ENCODE measurements at regions not wholly inside any gene's neighbourhood (a gene's known extent, or its start where the extent isn't known, plus 50 kb on each side); places are given as distances from the start of the nearest gene placed in this dataset.

DNA sequence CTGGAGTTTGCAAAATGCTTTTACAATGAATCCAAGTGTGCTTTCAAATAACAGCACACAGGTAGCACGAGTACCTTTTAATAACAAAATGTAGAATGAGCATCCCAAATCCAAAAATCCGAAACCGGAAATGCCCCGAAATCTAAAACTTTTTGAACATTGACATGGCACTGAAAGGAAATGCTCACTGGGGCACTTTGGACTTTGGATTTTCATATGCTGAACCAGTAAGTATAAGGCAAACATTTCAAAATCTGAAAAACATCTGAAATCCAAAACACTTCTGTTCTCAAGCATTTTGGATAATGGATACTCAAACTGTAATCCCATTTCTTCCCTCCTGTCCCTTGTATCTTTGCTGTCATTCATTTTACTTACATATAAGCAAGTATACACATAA lies 50.1 kb downstream of the GCNT4 start:
- Mint-ChIP-seq H3K36me3 (peaks cover 5% of the 10 kb centered on the region), H3K4me1 (no peaks in the 10 kb centered on the region), H3K4me3 (no peak overlapping the region), H3K27me3 (no peaks in the 10 kb centered on the region), H3K27ac (no peak overlapping the region), H3K9me3 (ENCODE audit: low read depth) (peaks cover 9% of the 10 kb centered on the region)
- ATAC-seq (no peak), DNase-seq (no peak)
- CTCF ChIA-PET = no interaction called here

GRCh38 chr5:74995926-74996325 lies 56.4 kb downstream of the GCNT4 start:
- Mint-ChIP-seq H3K27ac (no peak overlapping the region), H3K9me3 (ENCODE audit: low read depth) (peaks cover 4% of the 10 kb centered on the region), H3K4me3 (no peak overlapping the region), H3K36me3 (peaks cover 3% of the 10 kb centered on the region), H3K27me3 (no peaks in the 10 kb centered on the region), H3K4me1 (no peaks in the 10 kb centered on the region)
- DNase-seq (no peak), ATAC-seq (no peak)
- CTCF ChIA-PET = no interaction called here

DNA sequence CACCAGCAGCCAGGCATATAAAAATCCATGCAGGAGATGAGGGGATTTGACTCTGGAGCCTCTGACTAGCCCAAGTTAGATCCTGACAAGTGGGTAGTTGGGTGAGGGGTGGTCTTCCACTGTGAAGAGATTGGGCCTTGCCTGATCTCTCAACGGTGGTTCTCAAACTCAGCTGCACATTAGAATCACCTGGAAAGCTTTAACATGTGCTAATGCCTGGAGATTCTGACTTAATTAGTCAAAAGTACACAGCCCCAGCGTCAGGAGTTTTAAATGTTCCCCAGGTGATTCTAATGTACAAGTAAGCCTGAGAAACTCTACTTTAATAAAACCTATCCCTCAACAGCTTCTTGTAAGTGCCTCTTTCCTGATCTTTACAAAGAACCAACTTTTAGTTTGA lies 57.5 kb downstream of the GCNT4 start:
- Mint-ChIP-seq H3K27me3 (no peaks in the 10 kb centered on the region), H3K36me3 (peaks cover 3% of the 10 kb centered on the region), H3K4me1 (no peaks in the 10 kb centered on the region), H3K27ac (no peak overlapping the region), H3K9me3 (ENCODE audit: low read depth) (peaks cover 4% of the 10 kb centered on the region), H3K4me3 (no peak overlapping the region)
- ATAC-seq = no peak
- DNase-seq = no peak
- CTCF ChIA-PET = no interaction called here

DNA sequence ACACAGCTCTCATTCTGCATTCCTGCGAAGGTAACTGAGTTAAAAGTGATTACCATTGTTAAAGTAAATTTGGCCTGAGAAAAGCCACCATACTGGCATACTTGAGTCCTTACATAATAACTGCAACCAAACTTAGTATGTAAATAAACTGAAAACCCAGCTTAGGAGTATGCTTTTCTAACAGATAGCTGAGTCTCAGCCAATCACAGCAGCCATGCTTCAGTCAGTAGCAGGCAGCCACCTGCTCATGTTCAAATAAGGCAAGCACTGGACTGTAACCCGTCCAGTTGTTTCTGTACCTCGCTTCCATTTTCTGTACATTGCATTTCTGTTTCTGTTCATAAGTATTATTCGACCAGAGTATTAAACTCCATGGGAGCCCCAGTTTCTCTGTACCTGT lies 58.6 kb downstream of the GCNT4 start:
- Mint-ChIP-seq H3K4me3 (no peak overlapping the region), H3K4me1 (no peaks in the 10 kb centered on the region), H3K9me3 (ENCODE audit: low read depth) (peaks cover 6% of the 10 kb centered on the region), H3K36me3 (peaks cover 3% of the 10 kb centered on the region), H3K27me3 (no peaks in the 10 kb centered on the region), H3K27ac (no peak overlapping the region)
- DNase-seq (no peak), ATAC-seq (no peak)
- CTCF ChIA-PET = no interaction called here

- H3K27ac Mint-ChIP-seq = no peak overlapping the region
- no peak overlapping the region for H3K4me3 Mint-ChIP-seq
- CTCF ChIA-PET = no interaction called here
- peaks cover 6% of the 10 kb centered on the region for H3K9me3 Mint-ChIP-seq (ENCODE audit: low read depth)
- DNase-seq = no peak
- ATAC-seq = no peak
- no peaks in the 10 kb centered on the region for H3K27me3 Mint-ChIP-seq
- H3K36me3 Mint-ChIP-seq = peaks cover 3% of the 10 kb centered on the region
- H3K4me1 Mint-ChIP-seq = no peaks in the 10 kb centered on the region
Observed at GRCh38 chr5:74992791-74993190, 59.6 kb downstream of the GCNT4 start.

DNA sequence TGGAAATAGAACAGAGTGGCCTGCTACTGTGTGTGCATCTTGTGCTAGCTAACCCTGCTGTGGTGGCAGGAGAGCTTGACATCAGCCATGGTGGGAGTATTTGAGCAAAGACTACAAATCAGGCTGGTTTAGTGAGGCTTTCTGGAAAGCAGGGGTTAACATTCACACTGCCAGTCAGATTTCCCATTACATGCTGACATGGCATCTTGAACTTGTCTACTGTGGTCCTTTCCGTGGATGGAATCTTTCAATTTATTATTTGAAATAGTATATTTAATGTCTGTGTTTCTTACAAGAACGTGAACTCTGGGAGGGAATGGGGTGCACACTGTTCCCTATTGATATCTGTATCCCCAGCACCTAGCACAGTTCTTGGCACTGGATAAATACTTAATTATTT lies 60.8 kb downstream of the GCNT4 start:
- CTCF ChIA-PET = no interaction called here

GRCh38 chr5:74990194-74990593 lies 62.2 kb downstream of the GCNT4 start:
- H3K27me3 Mint-ChIP-seq = no peaks in the 10 kb centered on the region

More for the DNA sequence above, 60.8 kb downstream of the GCNT4 start:
- Mint-ChIP-seq H3K27ac (no peak overlapping the region), H3K4me1 (no peaks in the 10 kb centered on the region), H3K27me3 (no peaks in the 10 kb centered on the region), H3K36me3 (peaks cover under 1% of the 10 kb centered on the region), H3K9me3 (ENCODE audit: low read depth) (peaks cover 2% of the 10 kb centered on the region), H3K4me3 (no peak overlapping the region)
- ATAC-seq (no peak), DNase-seq (no peak)

GRCh38 chr5:74988273-74988983 lies 63.9 kb downstream of the GCNT4 start:
- no peak overlapping the region for H3K27ac Mint-ChIP-seq
- H3K27me3 Mint-ChIP-seq = no peaks in the 10 kb centered on the region
- CTCF ChIA-PET = interaction anchor here (0.7 kb wide), 1 partner anchor 118 kb away, joined by 3 read pairs; no protein-coding TSS in a partner anchor
- H3K36me3 Mint-ChIP-seq = no peaks in the 10 kb centered on the region
- H3K4me3 Mint-ChIP-seq = no peak overlapping the region
- no peak for ATAC-seq
- no peaks in the 10 kb centered on the region for H3K4me1 Mint-ChIP-seq
- H3K9me3 Mint-ChIP-seq (ENCODE audit: low read depth) = peaks cover 2% of the 10 kb centered on the region
- DNase-seq = no peak

More at GRCh38 chr5:74990194-74990593, 62.2 kb downstream of the GCNT4 start:
- CTCF ChIA-PET = no interaction called here
- Mint-ChIP-seq H3K4me3 (no peak overlapping the region), H3K27ac (no peak overlapping the region), H3K9me3 (ENCODE audit: low read depth) (peaks cover 2% of the 10 kb centered on the region), H3K36me3 (no peaks in the 10 kb centered on the region), H3K4me1 (no peaks in the 10 kb centered on the region)
- DNase-seq (no peak), ATAC-seq (no peak)

DNA sequence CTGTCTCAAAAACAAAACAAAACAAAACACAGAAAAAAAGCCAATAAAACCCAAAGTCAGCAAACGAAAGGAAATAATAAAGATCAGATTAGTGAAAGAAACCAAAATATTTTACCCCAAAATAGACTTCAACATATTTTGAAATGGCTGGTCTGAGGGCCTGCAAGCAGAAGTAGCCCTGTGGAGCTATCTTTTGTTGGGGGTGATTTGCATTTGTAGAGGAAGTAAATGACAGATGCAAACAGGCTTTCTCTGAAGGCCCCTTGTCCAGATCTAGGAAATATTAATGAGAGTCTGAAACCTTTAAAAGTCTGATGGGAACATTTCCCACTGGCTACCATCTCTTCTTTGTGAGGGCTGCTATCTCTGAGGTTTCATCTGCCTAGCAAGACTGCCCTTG lies 74.0 kb downstream of the GCNT4 start:
- H3K4me3 Mint-ChIP-seq = no peak overlapping the region
- no peak for ATAC-seq
- H3K27me3 Mint-ChIP-seq = no peaks in the 10 kb centered on the region
- H3K9me3 Mint-ChIP-seq (ENCODE audit: low read depth) = peaks cover 8% of the 10 kb centered on the region
- H3K27ac Mint-ChIP-seq = no peak overlapping the region
- no peak for DNase-seq
- H3K36me3 Mint-ChIP-seq = peaks cover 10% of the 10 kb centered on the region
- peaks cover 13% of the 10 kb centered on the region for H3K4me1 Mint-ChIP-seq
- CTCF ChIA-PET = no interaction called here

DNA sequence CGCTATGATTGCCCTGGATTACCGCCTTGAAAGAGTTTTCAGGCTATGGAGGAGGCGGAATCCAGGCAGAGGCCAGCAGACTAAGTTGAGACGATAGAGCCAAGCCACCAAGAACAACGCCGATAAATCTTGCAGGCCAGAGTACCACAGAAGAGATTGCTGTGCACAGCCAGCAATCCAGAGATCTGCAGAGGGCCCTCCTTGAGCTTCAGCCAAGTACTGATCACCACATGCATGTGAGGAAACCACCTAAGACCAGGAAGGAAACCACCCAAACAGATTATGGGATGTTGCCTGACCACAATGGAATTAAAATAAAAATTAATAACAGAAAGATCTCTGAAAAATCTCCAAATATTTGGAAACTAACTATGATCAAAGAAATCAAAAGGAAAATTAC lies 74.9 kb downstream of the GCNT4 start:
- ATAC-seq = no peak
- peaks cover 10% of the 10 kb centered on the region for H3K36me3 Mint-ChIP-seq
- no peak overlapping the region for H3K27ac Mint-ChIP-seq
- peaks cover 8% of the 10 kb centered on the region for H3K9me3 Mint-ChIP-seq (ENCODE audit: low read depth)
- H3K27me3 Mint-ChIP-seq = no peaks in the 10 kb centered on the region
- DNase-seq = no peak
- no peak overlapping the region for H3K4me3 Mint-ChIP-seq
- CTCF ChIA-PET = no interaction called here
- peaks cover 13% of the 10 kb centered on the region for H3K4me1 Mint-ChIP-seq

DNA sequence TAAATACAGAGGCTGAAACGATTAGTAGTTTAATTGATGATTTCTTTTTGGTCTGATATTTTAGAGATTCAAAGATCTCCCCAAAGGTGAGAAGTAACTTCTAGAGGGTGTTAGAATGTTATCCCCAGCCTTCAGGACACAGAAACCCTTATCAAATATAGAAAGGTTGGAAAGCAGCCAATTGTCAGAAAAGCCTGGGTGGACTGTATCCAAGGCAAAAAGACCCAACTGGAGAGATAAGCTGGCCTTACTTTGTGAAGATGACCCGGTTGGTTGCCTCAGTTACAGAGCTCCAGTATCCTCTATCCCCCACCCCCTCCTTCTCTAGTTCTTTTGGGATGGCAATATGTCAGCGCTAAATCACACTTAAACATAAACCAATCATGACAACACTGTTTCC lies 75.7 kb downstream of the GCNT4 start:
- peaks cover 10% of the 10 kb centered on the region for H3K36me3 Mint-ChIP-seq
- H3K4me1 Mint-ChIP-seq = peaks cover 13% of the 10 kb centered on the region
- no peak overlapping the region for H3K4me3 Mint-ChIP-seq
- H3K27me3 Mint-ChIP-seq = no peaks in the 10 kb centered on the region
- ATAC-seq (no peak), DNase-seq (no peak)
- H3K27ac Mint-ChIP-seq = no peak overlapping the region
- CTCF ChIA-PET = no interaction called here
- H3K9me3 Mint-ChIP-seq (ENCODE audit: low read depth) = peaks cover 8% of the 10 kb centered on the region

- Mint-ChIP-seq H3K27ac (no peak overlapping the region), H3K4me3 (no peak overlapping the region)
Observed at GRCh38 chr5:74975582-74975981, 76.8 kb downstream of the GCNT4 start.

DNA sequence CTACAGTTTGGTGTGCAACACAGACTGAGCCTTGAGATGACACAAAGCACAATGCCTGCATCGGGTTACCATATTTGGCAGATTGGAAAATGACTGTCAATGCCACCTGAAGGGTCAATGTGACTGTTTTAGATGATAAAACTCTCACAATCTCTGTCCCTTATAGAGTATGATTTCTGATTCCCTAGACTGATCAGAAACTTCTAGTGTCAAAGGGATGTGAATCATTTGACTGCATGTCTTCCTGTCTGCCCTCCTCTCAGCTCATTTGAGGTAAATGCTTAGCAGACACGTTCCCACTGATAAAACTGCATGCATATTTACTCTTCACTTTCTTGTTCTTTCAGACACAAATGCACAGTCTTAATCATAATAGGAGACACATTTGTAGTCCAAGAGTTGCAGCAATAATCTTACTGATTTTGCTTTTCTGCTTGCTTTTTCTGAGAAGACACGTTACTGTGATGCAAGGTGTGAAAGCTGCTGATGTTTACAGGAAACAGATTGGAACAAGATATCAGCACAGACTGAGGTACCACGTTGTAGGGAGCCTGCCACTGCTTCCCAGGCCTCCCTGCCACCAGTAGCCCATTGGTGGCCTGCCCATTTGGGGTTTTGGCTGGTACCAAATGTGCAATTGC lies 77.8 kb downstream of the GCNT4 start:
- peaks cover 13% of the 10 kb centered on the region for H3K4me1 Mint-ChIP-seq
- H3K4me3 Mint-ChIP-seq = no peak overlapping the region
- no peaks in the 10 kb centered on the region for H3K27me3 Mint-ChIP-seq
- CTCF ChIA-PET = no interaction called here
- H3K27ac Mint-ChIP-seq = peak overlapping the region; percentile 66
- DNase-seq (no peak), ATAC-seq (peak; percentile 79)
- peaks cover 10% of the 10 kb centered on the region for H3K36me3 Mint-ChIP-seq
- H3K9me3 Mint-ChIP-seq (ENCODE audit: low read depth) = peaks cover 8% of the 10 kb centered on the region

More at GRCh38 chr5:74975582-74975981, 76.8 kb downstream of the GCNT4 start:
- ATAC-seq (no peak), DNase-seq (no peak)
- CTCF ChIA-PET = no interaction called here
- Mint-ChIP-seq H3K27me3 (no peaks in the 10 kb centered on the region), H3K4me1 (peaks cover 13% of the 10 kb centered on the region), H3K36me3 (peaks cover 10% of the 10 kb centered on the region), H3K9me3 (ENCODE audit: low read depth) (peaks cover 8% of the 10 kb centered on the region)

DNA sequence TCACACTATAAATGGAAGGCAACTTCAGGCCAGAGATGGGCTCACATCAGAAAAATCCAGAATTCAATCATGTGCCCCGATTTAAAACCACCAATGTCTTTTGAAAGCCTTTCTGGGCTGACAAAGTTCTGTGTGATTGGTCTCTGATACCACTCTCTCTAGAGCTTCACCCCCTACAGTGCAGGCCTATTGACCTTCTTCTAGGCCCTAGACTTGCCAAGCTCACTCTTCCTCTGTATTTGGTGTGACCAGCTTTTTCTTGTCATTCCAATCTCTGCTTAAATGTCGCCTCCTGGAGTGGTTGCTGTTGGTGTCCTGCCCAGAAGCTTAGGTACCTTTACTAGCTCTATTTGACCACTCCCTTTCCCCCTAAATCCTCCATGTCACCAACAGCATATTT lies 78.7 kb downstream of the GCNT4 start:
- Mint-ChIP-seq H3K4me1 (peaks cover 13% of the 10 kb centered on the region), H3K36me3 (peaks cover 8% of the 10 kb centered on the region), H3K27ac (no peak overlapping the region), H3K9me3 (ENCODE audit: low read depth) (peaks cover 8% of the 10 kb centered on the region), H3K4me3 (no peak overlapping the region), H3K27me3 (no peaks in the 10 kb centered on the region)
- CTCF ChIA-PET = interaction anchor here (1.1 kb wide), 1 partner anchor 22 kb away, joined by 3 read pairs; no protein-coding TSS in a partner anchor
- ATAC-seq (no peak), DNase-seq (no peak)

All from activated CD8-positive, alpha-beta memory T cell treated with anti-CD3 and anti-CD28 coated beads, Interleukin-2, amount 10 ng/mL, durations not matched to agents 7 days and 5 days (primary cell).